GM03348 (cell line): ENCODE measurements at regions not wholly inside any gene's neighbourhood (a gene's known extent, or its start where the extent isn't known, plus 50 kb on each side); places are given as distances from the start of the nearest gene placed in this dataset.

ENCODE experiments used
- DNase-seq: peaks from one replicate; pipeline ENCODE4 v3.0.0; 2012; ENCODE audit warnings: low spot score

DNA sequence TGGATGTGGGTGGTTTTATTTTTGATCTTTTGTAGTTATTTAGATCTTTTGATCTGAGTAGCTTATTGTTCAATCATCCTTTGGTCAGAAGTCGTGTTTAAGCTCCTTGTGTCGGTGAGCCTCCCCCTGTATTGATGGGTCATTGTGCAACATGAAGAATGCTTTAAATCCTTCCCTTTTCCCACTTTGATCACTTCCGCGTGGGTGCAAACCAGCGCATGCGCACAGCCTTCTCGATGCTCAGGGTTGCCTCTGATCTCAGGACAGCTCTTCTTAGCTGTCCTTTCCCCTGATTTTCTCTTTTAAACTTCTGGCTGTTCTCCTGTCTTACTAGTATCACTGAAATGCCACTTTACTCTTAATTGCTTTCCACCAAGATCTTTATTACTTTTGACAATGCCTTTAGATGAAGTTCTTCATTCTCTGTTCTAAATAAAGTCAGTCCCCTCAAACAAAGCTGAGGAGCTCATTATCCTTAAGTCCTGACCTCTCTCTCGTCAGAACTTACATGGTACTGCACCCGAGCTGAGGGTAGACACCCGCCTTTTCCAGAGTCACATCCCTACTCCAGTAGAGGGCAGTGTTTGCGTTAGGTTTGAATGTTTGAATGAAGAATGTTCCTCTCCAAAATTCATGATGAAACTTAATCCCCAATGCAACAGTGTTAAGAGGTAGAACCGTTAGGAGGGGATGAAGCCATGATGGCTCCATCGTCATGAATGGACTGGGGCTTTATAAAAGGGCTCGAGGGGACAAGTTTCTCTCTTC lies 547.9 kb upstream of the TMPRSS15 start:
- DNase-seq = no peak

DNA sequence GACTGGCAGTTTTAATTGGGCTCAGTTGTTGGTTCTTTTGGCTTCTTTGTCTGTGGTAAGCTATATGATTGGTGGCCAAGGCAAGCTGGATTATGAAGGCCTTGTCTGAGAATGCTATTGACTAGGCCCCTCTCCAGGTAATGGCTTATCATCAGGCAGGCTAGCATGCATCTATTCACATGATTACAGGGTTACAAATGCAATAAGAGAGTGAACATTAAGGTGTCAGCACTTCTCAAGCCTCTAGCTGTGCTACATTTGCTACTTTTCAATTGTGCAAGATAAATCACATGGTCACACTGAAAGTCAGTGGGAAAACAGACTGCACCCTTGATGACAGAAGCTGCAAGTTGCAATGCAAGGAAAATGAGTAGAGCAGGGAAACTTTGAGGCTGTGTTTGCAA lies 550.9 kb upstream of the TMPRSS15 start:
- DNase-seq = no peak

DNA sequence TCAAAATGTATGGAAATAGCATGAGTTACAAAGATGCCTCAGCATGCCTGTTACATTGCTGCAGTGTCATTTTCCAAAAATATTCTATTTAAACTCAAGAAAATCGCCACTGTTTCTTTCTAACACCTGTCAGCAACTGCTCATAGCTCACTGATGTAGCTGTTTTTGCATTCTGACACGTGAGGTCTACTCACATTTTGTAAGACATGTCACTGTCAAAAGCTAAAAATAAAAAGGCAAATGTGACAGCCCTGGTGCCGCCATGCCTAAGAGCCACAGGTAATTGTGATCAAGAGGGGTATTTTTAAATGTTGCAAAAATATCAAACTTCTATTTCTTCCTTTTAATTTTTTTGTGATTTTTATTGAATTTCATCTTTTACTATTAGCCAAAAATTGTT lies 556.2 kb upstream of the TMPRSS15 start:
- no peak for DNase-seq

DNA sequence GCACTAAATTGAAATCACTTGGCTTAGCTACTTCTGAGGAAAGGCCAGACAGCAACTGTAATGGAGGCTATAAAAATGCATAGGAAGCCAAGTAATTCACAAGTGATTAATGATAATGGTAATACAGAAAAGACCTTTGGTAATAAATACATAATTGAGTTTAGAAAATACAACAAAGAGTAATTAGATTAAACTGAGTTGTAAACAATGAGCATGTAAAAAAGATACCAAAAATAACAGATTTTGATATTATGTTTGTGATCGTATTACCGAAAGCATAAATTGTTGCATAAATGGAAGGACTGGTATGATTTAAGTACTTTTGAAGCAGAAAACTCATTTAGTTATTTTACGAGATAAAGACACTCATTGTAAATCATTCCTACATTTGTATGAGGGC lies 556.7 kb upstream of the TMPRSS15 start:
- DNase-seq = no peak

DNA sequence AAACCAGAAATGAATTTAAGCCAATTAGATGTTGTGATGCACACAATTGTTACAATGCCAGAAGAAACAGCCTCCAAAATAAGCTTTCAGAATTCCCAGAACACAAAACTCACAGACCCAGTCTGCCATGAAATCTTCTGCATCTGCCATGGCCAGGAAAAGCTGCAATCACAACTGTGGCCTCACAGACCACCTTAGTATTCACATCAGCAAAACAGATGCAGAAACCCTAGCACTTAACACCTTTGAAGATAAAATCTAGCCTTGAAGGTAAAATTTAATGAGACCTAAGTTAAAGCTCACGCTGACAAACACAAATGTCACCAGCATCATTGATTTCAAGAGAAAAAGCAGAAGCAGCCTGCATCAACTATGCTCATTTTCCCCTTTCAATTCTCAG lies 566.8 kb upstream of the TMPRSS15 start:
- no peak for DNase-seq

DNA sequence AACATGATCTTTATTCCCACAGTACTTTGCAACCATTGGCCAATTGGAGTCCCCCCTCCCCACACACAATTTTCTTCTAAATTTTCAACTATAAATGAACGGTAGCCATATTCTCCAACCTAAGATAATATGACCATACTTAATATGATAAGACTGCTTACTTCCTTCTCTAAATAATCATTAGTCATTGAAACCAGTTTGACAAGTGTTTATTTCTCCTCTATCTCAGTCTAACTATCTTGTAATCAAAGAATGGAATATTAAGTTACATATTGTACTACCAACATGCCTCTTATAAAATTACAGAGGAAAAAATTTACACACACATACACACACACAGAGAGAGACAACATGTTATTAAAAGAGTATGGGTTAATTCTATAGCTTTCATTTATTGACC lies 567.4 kb upstream of the TMPRSS15 start:
- DNase-seq = no peak

DNA sequence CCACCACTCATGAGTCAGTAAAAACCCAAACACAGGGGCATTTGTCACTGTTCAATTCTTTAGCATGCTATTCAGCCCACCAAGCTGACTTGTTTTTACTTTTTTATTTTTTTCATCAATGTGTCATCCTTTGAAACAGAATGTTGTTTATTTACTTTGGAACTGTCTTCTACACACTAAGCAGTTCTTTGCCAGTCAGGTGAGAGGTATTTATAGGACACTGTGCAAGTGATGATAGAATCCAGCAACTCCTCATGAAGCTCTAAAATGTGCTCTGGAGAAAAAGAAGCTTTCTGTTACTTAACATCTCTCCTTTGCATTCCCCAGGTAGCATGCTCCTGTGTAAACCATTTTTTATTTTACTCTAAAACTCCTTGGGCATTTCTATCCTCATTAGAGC lies 582.0 kb upstream of the TMPRSS15 start:
- DNase-seq = no peak

DNA sequence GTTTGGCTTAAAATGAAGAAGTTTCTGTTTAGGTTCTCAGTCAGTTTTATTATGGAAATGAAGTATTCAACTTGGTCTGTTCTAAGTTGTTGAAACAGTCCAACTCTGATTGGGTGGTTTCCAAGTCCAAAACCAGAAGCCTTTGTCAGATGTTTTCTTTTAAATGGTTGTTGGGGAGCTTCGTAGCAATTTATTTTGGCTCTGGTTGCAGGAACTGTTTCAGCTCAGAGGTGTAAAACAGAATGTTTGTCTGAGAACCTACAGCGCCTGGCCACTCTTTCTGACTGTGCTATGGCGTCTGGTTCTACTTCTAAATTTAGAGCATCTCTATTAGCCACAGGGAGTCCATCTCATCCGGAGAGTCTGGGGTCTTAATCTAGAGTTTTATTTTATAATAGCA lies 582.6 kb upstream of the TMPRSS15 start:
- no peak for DNase-seq

DNA sequence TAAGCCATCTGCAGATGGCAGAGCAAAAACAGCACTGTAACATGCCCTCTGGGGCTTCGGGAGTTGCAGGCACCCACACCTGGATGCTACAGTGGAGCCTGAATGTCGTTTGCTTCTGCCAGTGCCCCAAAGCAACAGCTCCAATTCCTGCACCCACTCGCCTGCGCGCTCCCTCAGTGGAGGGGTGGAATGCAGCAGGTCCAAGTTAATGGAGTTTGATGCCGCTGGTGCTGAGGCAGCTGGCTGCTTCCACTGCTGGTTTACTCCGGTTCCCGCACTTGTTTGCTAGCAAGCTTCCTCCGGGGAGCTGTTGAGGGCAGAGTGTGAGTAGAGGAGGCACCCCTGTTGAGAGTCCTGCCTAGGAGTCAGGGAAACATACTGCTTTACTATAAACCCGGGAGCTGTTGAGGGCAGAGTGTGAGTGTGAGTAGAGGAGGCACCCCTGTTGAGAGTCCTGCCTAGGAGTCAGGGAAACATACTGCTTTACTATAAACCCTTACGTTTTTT lies 584.0 kb upstream of the TMPRSS15 start:
- DNase-seq = no peak

DNA sequence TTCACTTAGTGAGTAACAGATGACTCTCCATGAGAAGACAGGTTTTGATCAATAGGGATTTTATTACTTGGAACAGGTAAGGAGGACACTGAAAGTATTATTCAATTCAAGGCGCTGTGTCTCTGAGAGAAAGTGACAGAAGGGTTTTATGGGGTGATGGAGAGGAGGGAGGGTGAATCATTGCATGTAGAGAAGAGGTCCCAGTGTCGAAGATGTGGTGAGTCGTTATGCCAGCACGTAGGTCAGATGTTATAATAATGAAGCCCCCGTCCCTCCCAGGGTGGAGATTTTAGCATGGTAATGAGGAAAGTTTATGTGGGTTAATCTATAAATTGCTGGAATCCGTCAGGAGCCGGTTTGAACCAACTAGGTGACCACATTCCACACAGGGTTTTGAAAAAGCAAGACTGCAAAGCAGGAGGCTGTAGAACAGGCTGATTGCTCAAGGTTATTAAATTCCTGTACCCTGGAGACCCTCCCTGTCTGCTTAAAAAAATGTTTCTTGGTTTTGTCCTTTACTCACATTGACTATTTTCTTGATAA lies 586.4 kb upstream of the TMPRSS15 start:
- no peak for DNase-seq

DNA sequence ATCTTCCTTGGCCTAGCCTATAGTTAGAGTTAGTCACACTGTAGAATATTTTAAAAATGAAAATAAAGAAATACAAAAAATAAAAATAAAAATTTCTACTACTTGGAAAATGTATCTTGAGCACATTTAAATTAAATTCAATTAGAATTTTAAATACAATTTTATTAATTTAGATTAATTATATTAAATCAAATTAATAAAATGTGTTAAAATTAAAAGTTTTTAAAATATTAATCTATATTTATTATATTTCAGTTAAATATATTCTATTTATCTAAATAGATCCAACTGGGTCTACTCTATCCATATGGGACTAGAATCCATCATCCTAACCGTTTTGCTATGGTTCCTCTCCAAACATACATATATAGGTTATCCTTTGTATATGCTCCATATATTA lies 588.3 kb upstream of the TMPRSS15 start:
- no peak for DNase-seq

DNA sequence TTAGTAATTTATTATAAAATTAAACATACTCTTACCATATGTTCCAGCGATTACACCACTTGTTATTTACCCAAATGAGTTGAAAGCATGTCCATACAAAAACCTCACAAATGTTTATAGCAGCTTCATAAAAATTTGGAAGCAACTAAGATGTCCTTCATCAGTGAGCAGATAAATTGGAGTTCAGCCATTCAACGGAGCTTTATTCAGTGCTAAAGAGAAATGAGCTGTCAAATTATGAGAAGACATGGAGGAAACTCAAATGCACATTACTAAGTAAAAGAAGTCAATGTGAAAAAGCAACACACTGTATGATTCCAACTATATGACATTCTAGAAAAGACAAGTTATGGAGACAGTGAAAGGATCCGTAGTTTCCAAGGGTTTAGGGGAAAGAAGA lies 606.7 kb upstream of the TMPRSS15 start:
- no peak for DNase-seq

DNA sequence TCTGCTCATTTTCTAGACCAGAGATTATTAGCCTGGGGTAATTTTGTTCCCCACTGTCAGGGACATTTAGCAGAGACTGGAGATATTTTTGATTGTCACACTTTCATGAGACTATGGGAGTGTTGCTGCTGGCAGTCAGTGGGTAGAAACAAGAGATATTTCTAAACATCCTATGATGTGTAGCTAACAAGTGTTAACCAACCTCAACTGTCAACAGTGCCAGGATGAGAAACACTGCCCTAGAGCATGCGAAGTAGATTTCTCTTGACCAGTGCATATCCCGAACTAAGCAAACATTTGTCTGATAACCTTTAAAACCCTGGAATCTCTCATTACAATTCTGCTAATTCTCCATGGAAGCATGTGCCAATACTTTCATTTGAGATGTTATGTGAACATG lies 607.4 kb upstream of the TMPRSS15 start:
- no peak for DNase-seq

DNA sequence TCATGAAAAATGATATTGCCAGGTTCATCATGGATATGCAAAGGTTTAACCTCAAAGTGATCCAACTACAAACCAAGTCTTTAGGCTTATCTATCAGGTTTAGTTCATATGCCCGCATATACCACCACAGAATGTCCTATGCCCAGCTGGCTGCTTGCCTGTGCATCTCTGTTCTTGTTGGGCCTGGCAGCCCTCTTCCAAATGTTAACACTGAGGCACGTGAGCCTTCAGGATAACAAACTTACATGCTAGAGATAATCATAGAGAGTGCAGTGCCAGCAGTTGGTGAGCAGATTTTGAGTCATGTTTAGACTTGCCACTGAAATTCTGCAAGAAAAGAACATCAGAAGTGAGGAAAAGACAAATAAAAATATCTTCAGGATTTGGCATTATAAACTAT lies 607.9 kb upstream of the TMPRSS15 start:
- DNase-seq = no peak

DNA sequence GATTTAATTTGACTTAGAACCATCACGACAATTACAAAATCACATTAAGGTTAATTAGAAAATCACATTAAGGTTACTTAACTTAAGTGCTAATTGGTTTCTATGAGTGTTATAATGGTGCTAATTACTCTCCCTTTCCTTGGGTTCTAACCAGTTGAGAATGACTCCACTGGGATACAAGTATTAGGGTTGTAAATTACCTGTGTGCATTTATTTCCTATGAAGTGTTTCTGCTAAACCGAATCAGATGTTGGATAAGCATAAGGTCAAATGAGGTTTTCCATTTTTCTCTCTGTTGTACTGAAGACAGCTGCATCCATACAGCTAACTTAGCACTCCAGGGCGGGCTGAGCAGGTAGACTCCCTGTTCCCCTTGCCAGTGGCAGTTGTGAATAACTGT lies 610.3 kb upstream of the TMPRSS15 start:
- no peak for DNase-seq

DNA sequence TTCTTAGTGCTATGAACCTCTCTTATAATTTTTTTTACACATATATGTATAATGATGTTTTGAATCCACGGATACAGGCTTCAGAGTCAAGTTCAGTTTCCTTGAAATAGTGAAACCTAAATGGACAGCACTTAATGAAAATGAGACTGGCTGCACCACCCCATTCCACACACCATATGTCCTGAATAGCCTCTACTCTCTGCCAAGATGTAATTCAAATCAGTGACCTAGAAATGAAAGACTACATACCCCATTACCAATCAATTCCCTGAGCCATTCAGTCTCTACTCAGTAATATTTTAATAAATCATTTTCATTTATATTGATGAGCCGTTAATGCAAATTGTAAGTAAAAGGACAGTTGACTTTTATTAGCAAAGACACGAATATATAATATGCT lies 614.9 kb upstream of the TMPRSS15 start:
- no peak for DNase-seq

DNA sequence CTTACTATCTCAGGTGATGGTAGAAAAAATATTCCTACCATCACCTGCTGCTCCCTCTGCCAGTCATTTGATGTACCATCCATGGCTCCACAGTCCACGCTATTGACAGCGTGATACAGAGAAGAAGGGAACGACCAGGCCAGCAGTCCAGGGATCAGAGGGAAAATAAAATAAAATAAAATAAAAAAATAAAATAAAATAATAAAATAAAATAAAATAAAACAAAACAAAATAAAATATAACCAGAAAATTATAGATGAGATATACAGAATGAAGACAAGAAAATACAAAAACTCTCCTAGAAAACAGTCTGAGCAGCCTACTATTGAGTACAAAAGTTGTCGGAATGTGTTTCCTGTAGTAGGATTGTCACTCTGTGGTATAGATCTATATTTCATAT lies 619.4 kb upstream of the TMPRSS15 start:
- no peak for DNase-seq

DNA sequence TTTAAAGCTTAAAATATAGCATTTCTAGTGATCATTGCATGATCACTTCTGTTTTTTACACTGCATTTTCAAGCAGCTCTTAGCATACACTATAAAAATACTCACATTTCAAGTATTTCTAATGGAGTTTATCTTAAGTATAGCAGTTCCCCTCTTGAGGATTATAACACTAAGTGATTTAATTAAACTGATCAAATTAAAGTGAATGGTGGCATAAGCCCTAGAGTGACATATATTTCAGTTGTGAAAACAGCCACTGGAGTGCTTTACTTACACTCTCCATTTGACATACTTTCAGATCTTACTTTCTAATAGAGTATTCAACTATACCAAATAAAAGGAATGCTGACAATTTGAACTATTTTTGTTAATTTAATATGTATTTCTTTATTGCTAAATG lies 623.3 kb upstream of the TMPRSS15 start:
- DNase-seq = no peak

DNA sequence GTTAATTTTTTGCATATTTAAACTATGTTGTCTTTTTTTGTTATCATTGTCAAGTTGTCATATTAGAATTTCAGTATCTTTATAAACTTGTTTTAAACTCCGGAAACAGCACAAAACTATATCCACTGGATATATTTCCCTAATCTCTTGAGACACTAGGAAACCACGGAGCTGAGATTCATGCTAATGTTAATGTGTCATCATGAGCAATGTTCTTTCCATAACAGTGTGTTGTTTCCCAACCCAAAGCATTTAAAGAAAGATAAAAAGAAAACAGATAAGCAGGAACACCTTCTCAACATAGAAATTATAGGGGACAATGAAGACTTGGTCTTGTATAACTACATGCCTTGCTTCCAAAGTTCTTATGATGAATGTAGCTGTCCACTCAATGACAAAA lies 626.2 kb upstream of the TMPRSS15 start:
- no peak for DNase-seq

DNA sequence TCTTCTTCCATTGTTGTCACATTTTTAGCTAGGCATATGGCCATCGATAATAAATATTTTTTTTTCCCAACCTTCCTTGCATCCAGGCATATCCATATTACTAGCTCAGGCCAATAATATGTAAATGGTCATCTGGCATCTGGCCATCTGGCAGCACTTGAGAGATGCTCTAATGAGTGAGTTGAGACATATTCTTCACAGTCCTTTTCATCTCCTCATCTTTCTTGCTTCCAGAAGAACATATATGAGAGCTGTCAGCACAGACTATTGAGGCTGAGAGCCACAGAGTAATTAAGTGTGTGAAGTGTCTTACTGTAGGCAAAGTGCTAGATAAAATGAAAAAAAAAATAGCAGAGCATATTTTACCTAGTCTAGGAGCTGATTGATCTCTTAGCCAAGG lies 628.4 kb upstream of the TMPRSS15 start:
- DNase-seq = no peak

DNA sequence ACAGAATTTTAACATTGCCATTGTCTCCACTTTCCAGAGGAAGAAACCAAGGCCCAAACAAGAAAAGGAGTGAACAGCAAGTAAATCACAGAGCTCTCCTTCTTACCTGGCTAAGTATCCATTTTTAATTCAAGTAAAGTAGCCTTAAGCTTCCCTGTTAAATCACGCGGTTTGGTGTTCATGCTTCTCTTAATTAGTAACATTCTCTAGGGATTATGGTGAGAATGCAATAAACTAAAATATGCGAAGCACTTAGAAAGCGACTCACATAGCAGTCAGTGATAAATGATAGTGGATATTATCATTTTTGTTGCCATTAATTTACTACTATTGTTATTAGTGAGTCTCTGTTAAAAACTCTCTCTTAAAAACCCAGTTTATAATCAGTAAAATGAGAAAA lies 630.5 kb upstream of the TMPRSS15 start:
- no peak for DNase-seq

DNA sequence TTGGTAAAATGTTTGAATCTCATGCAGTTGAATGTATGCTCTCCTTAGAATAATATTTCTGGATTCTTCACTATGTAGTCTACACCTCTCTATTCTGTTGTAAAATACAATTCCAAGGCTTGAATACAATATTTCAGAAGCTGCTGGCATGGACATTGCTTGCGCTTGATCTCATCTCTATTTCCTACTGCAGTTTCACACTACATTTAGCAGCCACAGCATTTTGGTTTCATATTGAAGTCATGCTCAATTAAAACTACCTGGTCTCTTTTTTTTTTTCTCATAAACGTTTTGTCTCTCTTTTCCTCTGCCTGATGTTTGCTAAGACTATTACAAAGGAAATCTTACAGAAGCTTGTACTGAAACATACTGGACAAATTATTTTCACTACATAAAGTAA lies 631.0 kb upstream of the TMPRSS15 start:
- no peak for DNase-seq

DNA sequence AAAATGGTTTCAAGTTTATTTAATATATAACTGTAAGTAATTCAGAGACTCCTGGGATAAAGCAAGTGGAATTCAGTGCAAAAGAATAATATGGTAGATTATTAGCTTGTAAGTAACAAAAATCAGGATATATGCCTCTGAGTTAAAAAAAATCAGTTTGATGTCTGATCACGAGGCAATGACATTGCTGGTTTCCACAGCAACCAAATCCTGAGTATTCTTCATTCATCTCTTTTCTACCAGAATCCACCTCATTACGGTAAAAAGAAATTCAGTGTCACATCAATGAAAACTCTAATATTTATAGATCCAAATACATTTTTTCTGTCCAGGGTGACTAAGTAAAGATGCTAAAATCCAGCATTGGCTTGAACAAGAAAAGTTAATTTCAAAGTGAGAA lies 642.3 kb upstream of the TMPRSS15 start:
- DNase-seq = no peak

DNA sequence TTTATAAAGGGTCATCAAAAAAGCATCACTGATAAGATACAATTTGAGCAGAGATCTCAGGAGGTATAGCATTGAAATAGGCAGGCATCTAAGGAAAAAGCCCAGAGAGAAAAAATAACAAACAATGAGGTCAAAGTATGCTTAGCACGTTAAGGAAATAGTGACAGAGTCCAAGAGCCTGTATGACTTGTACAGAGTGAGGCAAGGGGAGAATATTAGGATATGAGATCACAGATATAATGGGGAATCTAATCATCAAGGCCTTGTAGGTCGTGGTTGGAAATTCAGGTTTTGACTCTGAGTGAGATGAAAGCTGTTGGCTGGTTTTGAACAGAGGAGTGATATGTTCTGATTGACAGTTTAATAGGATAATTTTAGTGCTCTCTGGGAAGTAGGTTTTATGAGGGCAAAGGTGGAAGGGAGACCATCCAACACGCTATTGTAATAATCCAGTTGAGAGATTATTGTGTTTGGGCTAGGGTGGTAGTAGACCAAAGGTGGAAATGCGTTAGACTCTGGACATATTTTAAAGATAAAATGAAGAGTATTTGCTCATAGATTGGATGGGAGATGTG lies 644.6 kb upstream of the TMPRSS15 start:
- no peak for DNase-seq
